HG02610 (cell line): ENCODE measurements at regions not wholly inside any gene's neighbourhood (a gene's known extent, or its start where the extent isn't known, plus 50 kb on each side); places are given as distances from the start of the nearest gene placed in this dataset.
"Not testable (repeated sequence)": the region's sequence is repeated elsewhere in the genome, so short reads cannot be mapped to it uniquely, and the experiment has no call there.

ENCODE experiments used
- ATAC-seq: cut with Tn5 transposase; IDR thresholded peaks from one replicate; pipeline ENCODE4 v1.9.1; 2021; ENCODE audit warnings: mild to moderate bottlenecking, moderate library complexity; ENCODE audit not compliant: unreplicated experiment

- no peak for ATAC-seq
Observed at GRCh38 chr20:56723331-56723730, 94.2 kb downstream of the TFAP2C start.

GRCh38 chr20:56724241-56724757 is 95.2 kb downstream of the TFAP2C start:
- ATAC-seq, result no peak

- no peak for ATAC-seq
Observed at GRCh38 chr20:56730003-56730402, 100.9 kb downstream of the TFAP2C start.

- ATAC-seq, result no peak
Observed at GRCh38 chr20:56730996-56731395, 101.9 kb downstream of the TFAP2C start.

- no peak for ATAC-seq
Observed at GRCh38 chr20:56731476-56731875, 102.4 kb downstream of the TFAP2C start.

- no peak for ATAC-seq
Observed at GRCh38 chr20:56733967-56734366, 104.9 kb downstream of the TFAP2C start.

GRCh38 chr20:56735084-56735642 is 106.1 kb downstream of the TFAP2C start:
- no peak for ATAC-seq

- ATAC-seq, result no peak
Observed at GRCh38 chr20:56736285-56736857, 107.3 kb downstream of the TFAP2C start.

- not testable (repeated sequence) for ATAC-seq
Observed at GRCh38 chr20:56744325-56744821, 115.3 kb downstream of the TFAP2C start.

GRCh38 chr20:56748476-56749377 is 119.6 kb downstream of the TFAP2C start:
- ATAC-seq, result no peak

- no peak for ATAC-seq
Observed at GRCh38 chr20:56750430-56750829, 121.3 kb downstream of the TFAP2C start.

GRCh38 chr20:56752274-56752673 is 123.2 kb downstream of the TFAP2C start:
- ATAC-seq, result no peak

- no peak for ATAC-seq
Observed at GRCh38 chr20:56755201-56755600, 126.1 kb downstream of the TFAP2C start.

GRCh38 chr20:56756658-56757057 is 127.6 kb downstream of the TFAP2C start:
- ATAC-seq, result not testable (repeated sequence)

GRCh38 chr20:56758706-56759105 is 129.6 kb downstream of the TFAP2C start:
- ATAC-seq, result no peak

GRCh38 chr20:56759741-56760278 is 130.7 kb downstream of the TFAP2C start:
- ATAC-seq, result no peak

GRCh38 chr20:56760610-56761009 is 131.5 kb downstream of the TFAP2C start:
- ATAC-seq, result no peak

- ATAC-seq, result no peak
Observed at GRCh38 chr20:56761393-56761792, 132.3 kb downstream of the TFAP2C start.

GRCh38 chr20:56762401-56762800 is 133.3 kb downstream of the TFAP2C start:
- no peak for ATAC-seq

GRCh38 chr20:56762829-56763228 is 133.7 kb downstream of the TFAP2C start:
- no peak for ATAC-seq

- ATAC-seq, result no peak
Observed at GRCh38 chr20:56764671-56765070, 135.6 kb downstream of the TFAP2C start.
